ENCODE measurements at regions not wholly inside any gene's neighbourhood (a gene's known extent, or its start where the extent isn't known, plus 50 kb on each side); places are given as distances from the start of the nearest gene placed in this dataset.

- DNase-seq (ENCODE audit: low read depth): no peak
These were observed 183.6 kb downstream of the ANXA2 start for GRCh38 chr15:60214201-60214600.

GRCh38 chr15:60215225-60215963 is 182.4 kb downstream of the ANXA2 start:
- DNase-seq (ENCODE audit: low read depth): no peak

- no peak for DNase-seq (ENCODE audit: low read depth)
These were observed 180.6 kb downstream of the ANXA2 start for GRCh38 chr15:60217161-60217560.

GRCh38 chr15:60218256-60218655 is 179.5 kb downstream of the ANXA2 start:
- no peak for DNase-seq (ENCODE audit: low read depth)

- no peak for DNase-seq (ENCODE audit: low read depth)
These were observed 177.9 kb downstream of the ANXA2 start for GRCh38 chr15:60219866-60220265.

- DNase-seq (ENCODE audit: low read depth): no peak
These were observed 176.4 kb downstream of the ANXA2 start for GRCh38 chr15:60221356-60221755.

- no peak for DNase-seq (ENCODE audit: low read depth)
These were observed 175.4 kb downstream of the ANXA2 start for GRCh38 chr15:60222404-60222803.

- DNase-seq (ENCODE audit: low read depth): no peak
These were observed 174.6 kb downstream of the ANXA2 start for GRCh38 chr15:60223176-60223575.

GRCh38 chr15:60226924-60227323 is 170.9 kb downstream of the ANXA2 start:
- no peak for DNase-seq (ENCODE audit: low read depth)

- DNase-seq (ENCODE audit: low read depth): no peak
These were observed 169.7 kb downstream of the ANXA2 start for GRCh38 chr15:60228101-60228500.

- DNase-seq (ENCODE audit: low read depth): no peak
These were observed 169.2 kb downstream of the ANXA2 start for GRCh38 chr15:60228619-60229018.

- no peak for DNase-seq (ENCODE audit: low read depth)
These were observed 161.7 kb downstream of the ANXA2 start for GRCh38 chr15:60235951-60236710.

GRCh38 chr15:60237446-60237845 is 160.3 kb downstream of the ANXA2 start:
- DNase-seq (ENCODE audit: low read depth): no peak

- DNase-seq (ENCODE audit: low read depth): no peak
These were observed 154.0 kb downstream of the ANXA2 start for GRCh38 chr15:60243769-60244168.

GRCh38 chr15:60244813-60245212 is 153.0 kb downstream of the ANXA2 start:
- no peak for DNase-seq (ENCODE audit: low read depth)

- DNase-seq (ENCODE audit: low read depth): no peak
These were observed 147.5 kb downstream of the ANXA2 start for GRCh38 chr15:60250316-60250715.

- no peak for DNase-seq (ENCODE audit: low read depth)
These were observed 146.3 kb downstream of the ANXA2 start for GRCh38 chr15:60251300-60252070.

- DNase-seq (ENCODE audit: low read depth): no peak
These were observed 143.4 kb downstream of the ANXA2 start for GRCh38 chr15:60254416-60254815.

GRCh38 chr15:60255390-60255789 is 142.4 kb downstream of the ANXA2 start:
- DNase-seq (ENCODE audit: low read depth): no peak

- DNase-seq (ENCODE audit: low read depth): no peak
These were observed 140.1 kb downstream of the ANXA2 start for GRCh38 chr15:60257591-60258159.

GRCh38 chr15:60259469-60259868 is 138.3 kb downstream of the ANXA2 start:
- no peak for DNase-seq (ENCODE audit: low read depth)

- no peak for DNase-seq (ENCODE audit: low read depth)
These were observed 133.7 kb downstream of the ANXA2 start for GRCh38 chr15:60264088-60264487.
